Activated CD8-positive, alpha-beta memory T cell treated with anti-CD3 and anti-CD28 coated beads, Interleukin-2, amount 50 U/mL, for 1 hour (primary cell): ENCODE measurements at regions not wholly inside any gene's neighbourhood (a gene's known extent, or its start where the extent isn't known, plus 50 kb on each side); places are given as distances from the start of the nearest gene placed in this dataset.
"Not testable (repeated sequence)": the region's sequence is repeated elsewhere in the genome, so short reads cannot be mapped to it uniquely, and the experiment has no call there.

Source experiments
- DNase-seq: peaks from one replicate; pipeline ENCODE4 v3.0.0-alpha.2; 2020; ENCODE audit errors: extremely low read depth

DNA sequence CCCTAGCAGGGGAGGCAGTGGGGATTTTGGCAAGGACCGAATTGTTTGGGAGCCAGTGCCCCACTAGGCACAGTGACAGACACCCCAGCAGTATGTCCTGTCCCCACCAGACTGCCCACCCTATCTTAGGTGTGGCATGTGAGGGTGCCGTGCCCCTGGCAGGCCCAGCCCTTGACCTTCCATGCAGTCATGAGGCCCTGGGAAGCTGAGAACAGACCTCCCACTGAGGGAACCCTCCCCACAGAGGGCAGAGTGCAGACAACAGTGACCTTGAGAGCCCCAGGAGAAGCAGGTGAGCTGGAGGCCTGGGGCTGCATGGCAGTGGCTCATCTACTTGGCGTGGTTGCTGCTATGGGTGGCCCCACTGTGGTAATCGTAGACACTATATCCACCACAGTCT, 538.1 kb downstream of the GOLGA6L6 start:
- DNase-seq: not testable (repeated sequence)

- DNase-seq: not testable (repeated sequence)
Measured at GRCh38 chr15:20002560-20002959, 539.0 kb downstream of the GOLGA6L6 start.

DNA sequence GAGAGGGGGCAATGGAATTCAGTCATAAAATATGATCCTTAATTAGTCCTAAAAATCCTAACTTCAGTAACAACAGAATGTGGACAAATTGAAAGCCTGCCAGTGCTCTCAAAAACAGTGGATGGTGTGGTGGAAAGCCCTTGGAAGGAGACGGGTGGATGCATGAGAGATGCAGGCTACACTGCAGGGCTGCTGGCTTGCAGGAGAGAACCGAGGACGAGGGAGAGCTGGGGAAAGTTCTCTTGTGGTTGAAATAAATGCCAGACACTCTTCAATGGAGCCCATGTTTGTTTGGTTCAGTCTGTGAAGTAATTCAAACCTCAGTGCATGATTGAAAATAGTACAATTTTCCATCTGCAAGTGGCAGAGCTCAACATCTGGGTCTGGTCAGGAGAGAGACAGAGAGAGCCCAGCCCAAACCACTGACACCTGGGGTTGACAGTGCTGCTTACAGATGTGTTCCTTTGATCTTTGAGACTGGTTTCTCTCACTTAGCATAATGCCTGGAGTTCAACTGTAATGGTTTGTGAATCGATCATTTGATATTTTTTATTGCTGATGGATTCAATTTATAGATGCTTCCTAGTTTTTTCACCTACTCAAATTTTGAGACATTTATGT, 544.9 kb downstream of the GOLGA6L6 start:
- DNase-seq: not testable (repeated sequence)

GRCh38 chr15:19995296-19995695, 546.3 kb downstream of the GOLGA6L6 start:
- DNase-seq: not testable (repeated sequence)

DNA sequence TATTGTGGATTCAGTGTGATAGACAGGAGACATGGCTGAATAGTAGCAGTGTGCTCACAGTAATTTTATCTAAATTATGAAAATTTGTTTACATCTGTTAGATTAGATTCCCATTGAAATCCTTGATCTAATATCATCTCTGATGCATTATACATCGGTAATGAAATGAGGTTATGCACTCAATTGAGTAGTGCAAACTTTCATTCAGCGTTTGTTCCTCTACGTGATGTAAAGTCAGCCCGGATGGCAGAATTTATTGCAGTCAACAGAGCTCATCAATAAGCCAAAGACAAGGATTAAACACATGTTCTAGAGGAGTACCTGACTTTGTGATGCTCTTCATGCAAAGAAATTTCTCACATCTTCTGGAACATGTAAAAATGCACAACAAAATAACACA, 549.2 kb downstream of the GOLGA6L6 start:
- DNase-seq: no peak

DNA sequence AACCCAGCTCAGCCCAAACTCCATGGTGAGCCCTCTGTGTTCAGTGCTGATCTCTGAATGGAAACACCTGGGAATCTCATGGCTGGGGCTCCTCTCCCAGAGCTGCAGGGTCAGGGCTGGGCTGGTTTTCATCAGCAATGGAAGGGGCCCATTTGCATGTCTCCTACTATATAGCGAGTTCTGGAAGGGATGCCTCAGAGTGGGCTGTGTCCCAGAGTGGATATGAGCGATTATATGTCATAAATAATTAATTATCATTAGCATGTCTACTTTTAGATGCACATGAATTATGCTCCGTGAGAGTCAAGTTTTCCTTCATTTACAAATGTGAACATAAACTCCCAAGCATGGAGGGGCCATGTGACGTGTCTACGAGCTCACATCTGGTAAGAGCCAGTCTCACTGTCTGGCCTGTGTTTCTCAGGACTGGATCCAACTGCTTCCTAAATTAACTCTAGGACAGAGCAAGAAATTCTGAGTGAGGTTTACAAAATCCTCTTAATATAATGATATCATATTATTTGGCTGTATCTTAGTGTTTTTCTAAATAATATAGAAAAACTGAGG, 553.4 kb downstream of the GOLGA6L6 start:
- DNase-seq: no peak

DNA sequence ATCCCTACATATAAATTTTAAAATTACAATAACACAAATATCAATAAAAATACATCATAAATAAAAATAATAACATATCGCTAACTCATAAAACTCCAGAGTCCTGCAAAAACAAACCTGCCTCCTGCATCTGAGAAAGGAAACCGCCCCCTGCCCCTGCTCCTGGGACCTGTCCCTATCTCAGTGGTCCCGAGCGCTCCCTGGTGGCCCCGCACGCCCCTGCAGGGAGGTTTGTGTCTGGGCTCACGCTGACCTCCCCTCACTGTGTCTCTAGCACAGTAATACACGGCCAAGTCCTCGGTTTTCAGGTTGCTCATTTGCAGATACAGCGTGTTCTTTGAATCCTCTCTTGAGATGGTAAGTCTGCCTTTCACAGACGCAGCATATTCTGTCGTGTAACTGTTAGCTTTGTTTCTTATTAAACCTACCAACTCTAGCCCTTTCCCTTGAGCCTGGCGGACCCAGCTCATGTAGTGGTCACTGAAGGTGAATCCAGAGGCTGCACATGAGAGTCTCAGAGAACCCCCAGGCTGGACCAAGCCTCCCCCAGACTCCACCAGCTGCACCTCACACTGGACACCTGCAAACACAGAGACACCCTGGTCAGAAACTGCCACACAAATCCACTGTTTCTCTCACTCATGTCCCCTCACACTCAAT, 554.1 kb downstream of the GOLGA6L6 start:
- no peak for DNase-seq

- DNase-seq: no peak
Measured at GRCh38 chr15:19984101-19984500, 557.5 kb downstream of the GOLGA6L6 start.

GRCh38 chr15:19974998-19975397, 566.6 kb downstream of the GOLGA6L6 start:
- no peak for DNase-seq

GRCh38 chr15:19973718-19974117, 567.9 kb downstream of the GOLGA6L6 start:
- no peak for DNase-seq

DNA sequence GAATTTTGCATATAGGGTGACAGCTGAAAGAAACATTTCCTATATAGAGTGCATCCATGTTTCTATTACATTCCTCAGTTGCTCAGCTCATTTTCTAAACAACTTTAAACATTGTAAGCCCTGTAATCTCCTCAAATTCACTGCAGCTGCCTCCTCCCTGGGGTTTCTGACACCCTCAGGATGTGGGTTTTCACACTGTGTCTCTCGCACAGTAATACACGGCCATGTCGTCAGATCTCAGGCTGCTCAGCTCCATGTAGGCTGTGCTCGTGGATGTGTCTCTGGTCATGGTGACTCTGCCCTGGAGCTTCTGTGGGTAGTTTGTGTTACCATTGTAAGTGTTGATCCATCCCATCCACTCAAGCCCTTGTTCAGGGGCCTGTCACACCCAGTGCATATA, 569.0 kb downstream of the GOLGA6L6 start:
- DNase-seq: not testable (repeated sequence)

DNA sequence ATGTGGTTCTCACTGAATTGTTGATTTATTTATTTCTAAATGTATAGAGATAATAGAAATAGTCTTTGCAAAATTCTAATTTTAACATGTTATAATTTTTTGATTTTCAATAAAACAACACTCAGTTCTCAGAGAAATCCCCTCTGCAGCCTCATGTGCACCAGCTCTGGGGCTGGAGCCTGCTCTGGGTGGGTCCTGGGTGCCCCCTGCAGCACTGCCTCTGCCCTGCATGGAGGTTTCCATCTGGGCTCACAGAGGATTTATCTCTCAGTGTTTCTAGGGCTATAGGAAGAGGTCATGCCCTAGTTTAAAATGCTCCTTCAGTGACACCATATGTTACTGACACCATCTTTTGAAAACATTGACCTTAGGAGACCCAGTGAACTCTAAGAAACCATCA, 576.0 kb downstream of the GOLGA6L6 start:
- not testable (repeated sequence) for DNase-seq

GRCh38 chr15:19964480-19964879, 577.1 kb downstream of the GOLGA6L6 start:
- not testable (repeated sequence) for DNase-seq

DNA sequence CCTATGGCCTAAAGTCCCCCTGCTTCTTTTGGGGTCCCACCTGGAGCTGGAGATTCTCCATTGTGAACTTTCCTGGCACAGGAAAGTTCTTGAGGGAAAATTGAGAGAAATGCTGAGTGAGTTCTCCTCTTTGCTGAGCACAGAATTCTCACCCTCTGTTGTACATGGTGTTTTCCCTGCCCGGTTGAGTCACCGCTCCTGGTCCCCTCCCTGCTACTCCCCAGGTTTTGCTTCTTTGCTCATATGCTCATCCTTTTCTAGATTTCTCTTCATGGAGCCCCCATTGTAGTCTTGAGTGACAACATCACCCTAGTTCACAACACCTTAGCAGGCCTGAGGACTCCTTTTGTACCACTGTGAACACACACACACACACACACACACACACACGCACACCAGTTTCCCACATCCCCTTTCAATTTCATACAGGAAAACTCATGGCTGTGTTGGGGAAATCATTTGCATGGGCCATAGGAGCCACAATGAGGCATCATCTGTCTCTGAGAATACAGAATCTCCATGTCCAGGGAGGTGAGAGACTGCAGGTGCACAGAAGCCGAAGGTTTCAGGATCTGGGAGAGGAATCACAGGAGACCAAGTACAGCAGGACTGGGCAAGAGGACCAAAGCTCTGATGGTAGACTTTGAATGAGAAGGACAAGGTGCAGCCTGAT, 585.3 kb downstream of the GOLGA6L6 start:
- no peak for DNase-seq

DNA sequence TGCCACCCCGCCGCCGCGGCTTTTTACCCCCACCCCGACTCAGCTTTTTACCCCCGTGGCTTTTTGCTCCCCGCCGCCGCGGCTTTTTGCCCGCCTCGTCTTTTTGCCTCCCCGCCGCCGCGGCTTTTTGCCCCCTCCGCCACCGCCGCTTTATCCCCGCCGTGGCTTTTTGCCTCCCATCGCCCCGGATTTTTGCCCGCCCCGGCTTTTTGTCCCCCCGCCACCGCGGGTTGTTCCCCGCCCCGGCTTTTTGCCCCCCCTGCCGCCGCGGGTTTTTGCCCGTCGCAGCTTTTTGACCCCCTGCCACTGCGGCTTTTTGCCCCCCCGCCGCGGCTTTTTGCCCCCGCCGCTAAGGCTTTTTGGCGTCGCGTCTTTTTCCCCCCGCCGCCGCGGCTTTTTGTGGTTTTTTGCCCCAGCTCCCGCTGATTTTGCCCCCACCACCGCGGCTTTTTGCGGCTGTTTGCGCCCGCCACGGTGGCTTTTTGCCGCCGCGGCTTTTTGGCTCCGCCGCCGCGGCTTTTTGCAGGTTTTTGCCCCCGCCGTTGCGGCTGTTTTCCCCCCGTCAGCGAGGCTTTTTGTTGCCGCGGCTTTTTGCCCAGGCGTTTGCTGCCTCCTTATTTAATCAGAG, 597.2 kb downstream of the GOLGA6L6 start:
- no peak for DNase-seq

DNA sequence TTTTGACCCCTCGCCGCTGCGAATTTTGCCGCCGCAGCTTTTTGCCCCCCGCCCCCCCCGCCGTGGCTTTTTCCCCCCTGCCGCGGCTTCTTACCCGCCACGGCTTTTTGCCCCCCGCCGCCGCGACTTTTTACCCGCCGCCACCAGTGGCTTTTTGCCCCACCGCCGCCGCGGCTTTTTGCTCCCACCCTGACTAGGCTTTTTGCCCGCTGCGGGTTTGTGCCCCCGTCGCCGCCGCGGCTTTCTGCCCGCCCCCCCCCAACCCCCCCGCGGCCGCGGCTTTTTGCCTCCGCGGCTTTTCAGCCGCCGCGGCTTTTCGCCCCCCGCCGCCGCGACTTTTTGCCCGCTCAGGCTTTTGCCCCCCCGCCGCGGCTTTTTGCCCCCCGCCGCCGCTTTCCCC, 598.1 kb downstream of the GOLGA6L6 start:
- DNase-seq: no peak

DNA sequence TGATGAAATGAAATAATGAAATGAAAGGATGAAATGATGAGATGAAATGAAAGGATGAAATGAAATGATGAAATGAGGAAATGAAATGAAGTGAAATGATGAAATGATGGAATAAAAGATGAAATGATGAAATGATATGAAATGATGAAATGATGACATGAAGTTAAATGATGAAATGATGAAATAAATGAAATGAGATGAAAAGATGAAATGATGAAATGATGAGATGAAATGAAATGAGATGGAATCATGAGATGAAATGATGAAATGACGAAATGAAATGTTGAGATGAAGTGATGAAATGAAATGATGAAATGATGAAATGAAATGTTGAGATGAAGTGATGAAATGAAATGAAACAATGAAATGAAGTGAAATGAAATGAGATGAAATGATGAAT, 638.3 kb downstream of the GOLGA6L6 start:
- not testable (repeated sequence) for DNase-seq

DNA sequence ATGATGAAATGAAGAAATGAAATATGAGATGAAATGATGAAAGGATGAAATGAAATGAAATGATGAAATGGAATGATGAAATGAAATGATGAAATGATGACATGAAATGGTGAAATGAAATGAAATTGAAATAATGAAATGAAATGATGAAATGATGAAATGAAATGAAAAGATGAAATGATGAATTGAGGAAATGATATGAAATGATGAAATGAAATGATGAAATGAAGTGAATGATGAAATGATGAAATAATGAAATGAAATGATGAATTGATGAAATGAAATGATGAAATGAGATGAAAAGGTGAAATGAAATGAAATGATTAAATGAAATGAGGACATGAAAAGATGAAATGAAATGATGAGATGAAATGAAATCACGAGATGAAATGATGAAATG, 639.2 kb downstream of the GOLGA6L6 start:
- DNase-seq: not testable (repeated sequence)

DNA sequence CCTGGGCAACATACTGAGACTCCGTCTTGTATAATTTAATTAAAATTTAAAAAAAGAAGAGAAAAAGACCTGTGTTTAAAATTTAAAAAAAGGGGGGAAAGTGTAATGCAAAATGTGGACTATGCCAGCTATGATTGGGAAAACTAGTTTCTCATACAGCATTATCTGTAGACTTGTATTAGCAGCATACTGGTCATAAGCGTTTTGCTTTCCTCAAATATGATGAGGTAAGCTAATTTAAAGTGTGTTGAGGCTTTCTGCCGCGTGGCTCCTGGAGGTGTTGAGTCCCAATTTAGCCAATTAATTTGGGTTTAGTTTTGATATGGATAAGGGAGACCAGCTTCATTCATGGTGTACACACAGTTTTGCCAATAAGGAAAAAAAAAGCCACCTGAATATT, 640.2 kb downstream of the GOLGA6L6 start:
- DNase-seq: not testable (repeated sequence)

- no peak for DNase-seq
Measured at GRCh38 chr15:19899021-19899824, 642.4 kb downstream of the GOLGA6L6 start.

DNA sequence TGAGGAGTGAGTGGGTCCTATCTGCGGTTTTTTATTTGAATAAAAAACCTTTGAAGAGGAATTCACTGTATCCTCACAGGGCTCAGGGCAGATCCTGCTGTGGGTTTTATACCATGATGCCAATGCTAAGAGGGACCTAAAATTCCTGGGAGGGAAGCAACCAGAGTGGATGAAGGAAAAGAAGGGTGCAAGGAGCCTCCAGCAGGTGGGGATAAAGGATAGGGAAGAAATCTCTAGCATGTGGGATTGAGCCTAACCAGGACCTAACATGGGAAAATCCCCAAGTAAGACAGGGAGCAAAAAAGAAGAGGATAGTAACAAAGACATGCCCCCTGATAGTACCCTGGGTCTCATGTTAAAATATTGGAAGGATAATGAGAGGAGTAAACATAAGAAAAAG, 652.8 kb downstream of the GOLGA6L6 start:
- not testable (repeated sequence) for DNase-seq
